GM18519 (cell line): ENCODE measurements at regions not wholly inside any gene's neighbourhood (a gene's known extent, or its start where the extent isn't known, plus 50 kb on each side); places are given as distances from the start of the nearest gene placed in this dataset.
"Not testable (repeated sequence)": the region's sequence is repeated elsewhere in the genome, so short reads cannot be mapped to it uniquely, and the experiment has no call there.

Source experiments
- ATAC-seq: cut with Tn5 transposase; IDR thresholded peaks from one replicate; pipeline ENCODE4 v1.9.1; 2021; ENCODE audit warnings: mild to moderate bottlenecking, moderate library complexity; ENCODE audit not compliant: unreplicated experiment, low FRiP score

DNA sequence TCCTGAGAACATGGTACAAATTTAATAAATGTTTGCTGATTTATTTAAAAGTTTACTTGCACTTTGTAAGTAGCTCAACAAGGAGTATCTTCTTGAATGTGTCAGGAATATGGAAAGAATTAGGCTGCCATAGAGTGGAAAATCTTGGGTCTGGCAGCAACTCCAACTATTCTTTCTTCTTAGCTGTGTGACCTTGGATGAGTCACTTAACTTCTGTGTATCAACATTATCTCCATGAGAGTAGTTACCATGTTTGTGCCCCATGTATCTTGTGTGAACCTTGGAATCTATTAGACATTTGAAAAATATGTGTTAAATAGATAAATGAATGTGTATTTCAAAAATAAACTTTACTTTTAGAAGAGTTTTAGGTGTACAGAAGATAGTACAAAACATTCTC lies 348.8 kb downstream of the GBA3 start:
- ATAC-seq: no peak

DNA sequence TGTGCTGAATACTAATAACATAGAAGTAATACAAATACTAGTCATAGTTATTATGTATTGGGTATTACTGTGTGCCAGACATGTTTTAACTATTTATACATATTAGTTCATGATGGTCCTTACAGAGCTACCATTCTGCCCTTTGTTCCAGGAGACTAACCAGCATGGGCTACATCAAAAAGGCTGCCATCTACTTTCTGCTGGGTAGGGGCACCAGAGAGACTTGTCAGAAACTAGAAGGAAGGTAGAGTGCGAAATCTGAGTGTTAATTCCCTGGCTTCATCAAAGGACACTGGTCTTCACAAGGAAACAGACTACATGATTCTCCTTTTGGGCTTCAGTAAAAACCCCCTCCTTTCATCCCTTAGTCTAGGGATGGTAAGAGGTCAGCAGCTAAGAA lies 347.8 kb downstream of the GBA3 start:
- ATAC-seq: no peak

DNA sequence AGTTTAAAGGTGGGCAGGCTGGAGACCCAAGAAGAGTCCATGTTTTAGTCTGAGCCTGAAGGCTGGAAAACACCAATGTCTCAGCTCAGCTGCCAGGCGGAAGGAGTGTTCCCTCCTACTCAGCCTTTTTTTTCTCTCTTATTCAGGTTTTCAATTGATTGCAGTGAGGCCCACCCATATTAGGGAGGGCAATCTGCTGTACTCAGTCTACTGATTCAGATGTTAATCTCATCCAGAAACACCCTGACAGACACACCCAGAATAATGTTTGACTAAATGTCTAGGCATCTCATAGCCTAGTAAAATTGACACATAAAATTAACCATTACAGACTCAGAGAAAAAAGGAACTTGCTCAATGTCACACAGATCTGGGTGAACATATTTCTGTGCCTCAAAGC lies 347.1 kb downstream of the GBA3 start:
- no peak for ATAC-seq

DNA sequence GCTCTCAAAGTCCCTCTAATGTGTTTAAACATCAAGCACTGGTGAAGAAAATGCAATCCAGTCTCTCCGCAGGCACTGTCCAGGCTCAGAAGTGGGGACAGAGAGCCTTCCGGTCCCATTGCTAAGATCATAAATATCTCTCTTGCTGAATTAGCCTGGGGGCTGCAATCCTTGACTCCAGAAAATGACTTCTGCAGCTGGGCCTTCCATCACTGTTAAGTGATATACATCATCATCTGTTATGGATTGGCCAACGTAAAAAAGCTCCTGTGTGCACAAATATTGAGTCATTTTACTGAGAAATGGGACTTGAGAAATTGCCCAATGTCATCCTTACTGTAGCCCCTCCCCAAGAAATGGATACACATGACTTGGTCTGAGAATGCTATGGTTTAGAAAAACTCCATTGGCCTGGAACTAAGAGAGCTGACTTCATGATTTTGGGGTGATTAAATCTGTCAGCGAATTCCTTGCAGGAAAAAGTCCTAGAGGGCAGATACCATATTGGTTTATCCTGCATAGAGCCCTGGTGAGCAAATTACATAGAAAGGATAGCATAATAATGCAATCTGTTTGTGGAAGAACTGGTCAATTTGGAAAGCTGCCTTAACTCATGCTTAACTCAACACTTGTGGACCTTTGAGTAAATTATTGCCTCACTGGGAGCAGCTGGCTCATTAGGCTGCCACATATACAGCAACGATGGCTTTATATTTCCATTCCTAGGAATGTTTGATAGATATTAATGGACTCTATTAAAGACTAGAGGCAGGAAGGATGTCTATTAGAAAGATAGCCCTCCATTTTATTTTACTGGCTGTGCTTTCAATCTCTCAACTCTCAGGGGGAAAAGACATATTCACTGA lies 346.1 kb downstream of the GBA3 start:
- no peak for ATAC-seq

DNA sequence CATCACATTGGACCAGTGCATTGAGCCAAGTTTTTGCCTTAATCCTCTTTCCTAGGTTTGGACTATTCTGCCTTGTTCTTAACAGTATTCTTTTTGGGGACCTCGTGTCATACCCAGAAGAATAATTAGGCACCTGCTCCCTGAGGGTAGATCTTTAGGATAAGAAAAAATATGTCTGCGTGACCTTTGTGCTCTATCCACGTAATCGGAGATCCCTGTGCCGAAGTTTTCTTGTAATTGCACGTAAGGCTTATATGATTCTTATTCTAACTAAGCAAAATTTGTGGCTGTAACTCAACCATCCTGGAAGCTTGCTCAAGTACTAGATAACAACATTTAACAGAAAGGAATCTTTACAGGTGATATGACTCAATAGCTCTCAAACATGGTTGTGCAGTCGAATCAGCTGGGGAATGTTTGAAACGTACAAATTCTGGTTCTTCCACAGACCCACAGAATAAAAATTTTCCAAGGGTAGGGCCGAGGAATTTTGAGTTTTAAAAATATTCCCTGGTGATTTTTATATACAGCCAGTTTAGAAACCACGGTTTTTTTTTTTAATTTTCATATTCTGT lies 344.3 kb downstream of the GBA3 start:
- no peak for ATAC-seq

DNA sequence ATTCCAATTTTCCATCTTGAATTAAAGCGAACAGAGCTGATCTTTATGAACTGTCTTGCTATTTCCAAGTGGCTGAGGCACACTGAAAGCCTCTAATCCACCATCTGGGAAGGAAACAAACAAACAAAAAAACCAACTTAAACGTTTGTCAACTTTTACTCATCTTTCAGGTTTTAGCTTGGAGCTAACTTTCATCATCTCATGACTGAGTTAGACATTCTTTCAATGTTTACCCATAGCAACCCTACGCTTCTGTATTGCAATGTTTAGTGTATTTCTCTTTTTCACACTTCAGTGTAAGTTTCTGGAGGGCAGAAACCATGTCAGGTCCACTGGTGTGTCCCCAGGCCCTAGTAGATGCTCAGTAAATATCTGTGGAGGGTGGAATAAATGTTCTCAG lies 343.8 kb downstream of the GBA3 start:
- no peak for ATAC-seq

DNA sequence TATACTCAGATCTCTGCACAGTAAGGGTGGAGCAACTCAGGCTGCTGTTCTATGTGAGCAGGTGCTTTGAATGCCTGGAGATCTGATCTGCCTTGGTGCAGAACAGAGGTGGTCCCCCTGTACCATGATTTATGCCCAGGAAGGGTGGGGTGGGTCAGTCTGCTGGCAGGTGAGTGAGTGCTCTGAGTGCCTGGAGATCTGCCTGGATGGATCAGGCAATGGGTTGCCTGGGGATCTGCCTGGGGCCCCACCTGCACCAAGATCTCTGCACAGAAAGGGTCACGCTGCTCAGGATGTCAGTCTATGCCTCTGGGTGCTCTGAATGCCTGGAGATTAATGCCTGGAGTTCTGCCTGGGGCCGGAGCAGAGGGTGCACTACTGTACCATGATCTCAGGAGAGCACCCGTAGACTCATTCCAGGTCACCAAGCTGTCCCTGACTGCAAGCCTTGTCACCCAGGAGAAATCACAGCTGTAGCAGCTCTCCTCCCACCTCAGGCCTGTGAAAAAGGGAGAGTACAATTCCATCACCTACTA lies 342.9 kb downstream of the GBA3 start:
- ATAC-seq: no peak

DNA sequence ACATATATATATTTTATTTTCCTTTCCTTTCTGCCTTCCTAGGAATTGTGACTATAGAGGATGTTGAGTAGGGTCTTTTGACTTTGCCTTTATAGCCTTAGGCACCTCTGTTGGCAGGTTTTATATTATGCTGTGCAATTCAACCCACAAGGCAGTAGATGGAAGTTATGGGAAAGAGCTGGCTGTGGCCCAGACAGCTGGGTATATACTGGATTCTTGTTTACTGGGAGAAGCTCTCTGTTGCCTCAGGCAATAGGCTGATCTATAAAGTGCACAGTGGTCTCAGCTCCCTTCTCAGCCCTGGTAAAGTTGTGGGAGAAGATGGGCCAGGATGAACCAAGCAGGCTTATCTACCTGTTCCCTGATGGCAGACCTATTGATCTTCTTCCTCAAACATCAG lies 342.0 kb downstream of the GBA3 start:
- no peak for ATAC-seq

DNA sequence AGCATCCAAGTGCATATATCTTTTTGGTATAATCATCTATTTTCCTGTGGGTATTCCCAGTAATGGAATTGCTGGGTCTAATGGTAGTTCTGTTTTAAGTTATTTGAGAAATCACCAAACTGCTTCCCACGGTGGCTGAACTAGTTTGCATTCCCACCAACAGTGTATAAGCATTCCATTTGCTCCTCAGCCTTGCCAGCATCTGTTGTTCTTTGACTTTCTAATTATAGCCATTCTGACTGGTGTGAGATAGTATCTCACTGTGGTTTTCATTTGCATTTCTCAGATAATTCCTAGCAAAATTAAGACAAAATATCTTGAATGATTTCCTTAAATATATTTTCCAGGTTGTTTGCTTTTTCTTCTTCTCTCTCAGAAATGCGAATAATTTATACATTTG lies 341.1 kb downstream of the GBA3 start:
- no peak for ATAC-seq

DNA sequence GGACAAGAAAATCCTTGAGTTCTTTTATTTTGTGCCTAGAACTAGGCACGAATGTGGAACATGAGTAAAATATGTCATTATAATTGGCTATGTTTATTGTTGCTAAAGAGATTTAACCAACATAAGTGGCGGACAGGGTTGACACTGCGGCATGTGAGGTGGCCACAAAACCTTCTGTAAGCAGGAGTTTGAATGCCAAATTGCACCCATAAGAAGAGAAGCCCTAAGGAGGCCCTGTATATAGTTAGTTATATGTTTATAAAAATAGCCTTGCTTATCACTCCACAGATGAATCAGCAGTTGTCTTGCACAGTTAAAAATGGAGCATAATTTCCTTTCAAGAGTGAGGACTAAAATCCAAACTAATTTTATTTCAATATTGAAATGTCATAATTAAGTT lies 336.1 kb downstream of the GBA3 start:
- no peak for ATAC-seq

DNA sequence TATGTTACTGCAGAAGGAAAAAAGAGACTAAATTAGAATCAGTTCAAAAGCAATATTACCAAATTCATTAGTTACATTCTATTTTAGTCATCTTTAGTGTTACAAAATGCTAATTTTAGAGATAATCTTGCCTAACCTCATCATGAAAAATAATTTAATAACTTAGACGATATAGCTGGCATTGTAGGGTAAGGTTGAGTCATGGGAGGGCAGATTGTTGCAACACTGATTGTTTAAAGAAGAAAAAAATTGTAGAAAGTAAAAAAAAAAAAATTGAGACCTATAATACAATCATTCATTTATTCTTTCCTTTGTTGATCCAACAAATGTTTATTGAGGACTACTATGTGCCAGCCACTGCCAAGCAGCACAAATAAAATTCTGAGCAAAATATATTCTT lies 330.9 kb downstream of the GBA3 start:
- ATAC-seq: no peak

DNA sequence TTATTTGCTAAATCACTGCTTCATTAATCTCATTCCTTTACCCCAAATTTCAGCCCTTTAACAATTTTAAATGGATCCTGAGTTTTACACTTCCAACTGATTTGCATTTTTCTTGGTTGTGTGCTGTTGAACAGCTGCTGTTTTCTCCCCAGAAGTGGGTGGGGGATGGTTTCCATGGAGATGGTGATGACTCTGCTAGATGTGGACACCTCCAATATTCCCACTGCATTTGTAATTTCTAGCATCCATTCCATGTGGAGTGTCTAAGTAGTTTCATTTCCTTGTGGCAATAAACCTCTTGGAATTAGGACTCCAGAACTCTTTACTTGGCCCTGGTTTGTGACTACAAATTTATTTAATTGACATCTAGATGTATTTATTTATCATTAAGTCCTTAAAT lies 330.4 kb downstream of the GBA3 start:
- no peak for ATAC-seq

DNA sequence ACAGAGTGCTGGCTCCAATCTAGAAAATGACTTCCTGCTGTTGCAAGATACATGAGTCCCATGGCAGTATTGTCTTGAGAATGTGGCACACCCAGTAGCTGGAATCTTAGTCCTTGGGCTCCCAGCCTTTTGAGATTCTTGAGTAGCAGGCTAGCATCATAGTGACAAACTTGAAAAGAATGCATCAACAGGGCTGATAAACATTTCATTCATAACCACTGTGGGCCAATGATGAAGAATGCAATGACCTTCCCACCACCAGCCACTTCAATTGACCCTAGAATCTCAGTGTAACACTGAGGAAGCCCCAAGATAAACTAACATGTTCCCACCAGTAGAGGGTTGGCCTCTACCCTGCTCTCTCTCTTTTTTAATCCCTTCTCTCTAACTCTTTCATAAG lies 329.3 kb downstream of the GBA3 start:
- ATAC-seq: no peak

DNA sequence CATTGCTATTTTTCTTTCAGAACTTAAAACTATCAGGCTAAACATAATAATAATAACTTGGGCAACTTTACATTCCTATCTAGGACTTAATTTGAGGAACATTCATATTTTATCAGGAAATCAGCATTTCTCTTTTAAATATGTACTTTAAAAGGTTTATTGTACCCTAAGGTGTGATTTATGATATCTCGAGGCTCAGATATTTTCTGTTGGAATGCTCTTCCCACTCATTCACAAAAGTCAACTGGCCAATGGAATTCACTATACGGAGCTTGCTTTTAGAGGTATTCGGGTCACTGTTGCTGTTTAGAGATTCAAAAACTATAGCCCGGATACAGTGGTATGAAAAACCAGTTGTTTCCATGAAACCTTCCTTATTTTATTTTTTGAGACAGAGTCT lies 328.3 kb downstream of the GBA3 start:
- no peak for ATAC-seq

DNA sequence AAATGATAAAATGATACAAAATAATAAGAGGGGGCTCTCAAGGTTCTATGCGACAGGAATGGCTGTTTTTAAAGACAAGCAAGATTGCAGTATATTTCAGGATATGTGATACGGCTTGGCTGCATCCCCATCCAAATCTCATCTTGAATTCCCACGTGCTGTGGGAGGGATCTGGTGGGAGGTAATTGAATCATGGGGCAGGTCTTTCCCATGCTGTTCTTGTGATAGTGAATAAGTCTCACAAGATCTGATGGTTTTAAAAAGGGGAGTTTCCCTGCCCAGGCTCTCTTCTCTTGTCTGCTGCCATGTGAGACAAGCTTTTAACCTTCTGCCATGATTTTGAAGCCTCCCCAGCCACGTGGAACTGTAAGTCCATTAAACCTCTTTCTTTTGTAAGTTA lies 327.7 kb downstream of the GBA3 start:
- not testable (repeated sequence) for ATAC-seq

DNA sequence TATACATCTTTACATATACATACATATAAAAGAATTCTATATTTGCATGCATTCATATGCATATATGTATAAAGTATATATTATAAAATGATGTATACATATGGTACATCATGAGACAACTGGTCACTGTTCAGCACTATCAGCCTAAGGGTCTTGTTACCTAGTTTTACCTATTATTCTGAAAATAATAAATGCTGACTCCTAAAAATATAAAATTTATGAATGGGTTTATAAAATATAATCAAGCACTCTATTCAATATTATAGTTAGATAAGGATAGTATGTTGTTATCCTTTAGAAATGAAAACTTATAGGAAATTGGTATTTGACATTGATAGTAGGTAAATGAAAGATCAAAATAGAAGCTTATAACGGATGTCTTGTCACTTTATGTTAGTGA lies 324.2 kb downstream of the GBA3 start:
- no peak for ATAC-seq

DNA sequence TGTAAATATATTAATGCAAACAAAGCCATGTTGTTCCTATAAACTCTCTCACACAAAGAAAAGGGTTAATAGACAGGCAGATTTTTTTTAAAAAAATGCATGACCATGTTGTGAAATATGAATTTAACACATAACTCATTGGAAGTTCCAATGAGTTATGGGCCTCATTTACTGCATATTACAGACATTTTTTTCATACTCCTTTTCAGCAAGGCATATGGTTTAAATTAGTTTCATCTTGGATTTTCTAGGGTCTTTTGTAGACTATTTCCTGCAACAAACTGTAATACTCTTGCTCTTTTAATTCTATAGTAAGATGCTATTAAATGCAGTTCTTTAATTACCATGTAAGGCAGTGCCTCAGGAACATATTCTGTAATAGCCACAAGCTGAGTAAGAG lies 323.1 kb downstream of the GBA3 start:
- ATAC-seq: no peak

DNA sequence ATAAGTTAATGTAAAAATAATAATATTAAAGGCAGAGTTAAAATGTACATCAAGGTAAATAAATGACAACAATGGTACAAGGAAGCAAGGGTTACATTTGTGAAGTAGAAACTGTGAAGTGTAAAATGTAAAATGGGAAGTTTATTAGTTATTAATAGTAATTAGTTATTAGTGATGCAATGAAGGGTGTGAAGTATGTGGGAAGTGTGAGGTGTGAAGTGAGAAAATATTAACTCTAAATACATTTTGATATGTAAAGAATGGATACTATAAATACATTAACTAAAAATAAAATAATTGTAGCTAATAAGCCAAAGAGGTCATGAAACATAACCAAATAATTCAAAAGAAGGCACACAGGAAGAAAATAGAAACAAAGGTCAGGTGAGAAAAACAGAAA lies 316.4 kb downstream of the GBA3 start:
- ATAC-seq: no peak

DNA sequence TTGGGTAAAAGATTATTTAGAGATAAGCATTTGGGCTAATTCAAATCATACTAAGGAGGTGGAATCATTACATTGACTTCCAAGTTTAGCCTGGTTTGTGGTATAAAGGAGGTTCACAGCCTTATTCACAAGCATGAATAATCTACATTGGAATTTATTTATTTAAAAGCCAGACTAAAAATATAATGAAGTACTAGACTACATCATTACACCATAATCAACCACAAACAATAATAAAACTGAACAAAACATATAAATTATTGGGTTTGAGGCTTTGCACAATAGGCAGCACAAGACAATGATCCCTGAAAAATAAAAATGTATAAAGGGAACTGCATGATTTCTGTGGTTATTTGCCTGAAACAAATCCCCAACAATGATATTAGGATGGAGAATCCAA lies 314.0 kb downstream of the GBA3 start:
- no peak for ATAC-seq

DNA sequence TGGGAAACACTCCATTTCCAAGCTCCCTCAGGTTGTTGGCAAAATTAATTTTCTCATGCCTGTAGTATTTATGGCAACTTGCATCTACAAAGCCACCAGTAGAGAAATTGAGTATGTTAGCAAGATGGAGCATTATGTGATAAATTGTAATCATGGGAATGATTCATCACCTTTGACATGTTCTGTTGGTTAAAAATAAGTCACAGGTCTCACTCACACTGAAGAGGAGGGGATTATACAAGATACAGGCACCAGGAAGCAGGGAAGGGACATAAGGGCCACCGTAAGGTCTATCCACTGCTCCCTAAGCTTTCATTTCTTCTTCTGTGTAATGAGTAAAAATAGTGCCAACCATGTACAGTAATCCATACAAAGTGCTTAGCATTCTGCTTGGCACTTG lies 313.0 kb downstream of the GBA3 start:
- no peak for ATAC-seq

DNA sequence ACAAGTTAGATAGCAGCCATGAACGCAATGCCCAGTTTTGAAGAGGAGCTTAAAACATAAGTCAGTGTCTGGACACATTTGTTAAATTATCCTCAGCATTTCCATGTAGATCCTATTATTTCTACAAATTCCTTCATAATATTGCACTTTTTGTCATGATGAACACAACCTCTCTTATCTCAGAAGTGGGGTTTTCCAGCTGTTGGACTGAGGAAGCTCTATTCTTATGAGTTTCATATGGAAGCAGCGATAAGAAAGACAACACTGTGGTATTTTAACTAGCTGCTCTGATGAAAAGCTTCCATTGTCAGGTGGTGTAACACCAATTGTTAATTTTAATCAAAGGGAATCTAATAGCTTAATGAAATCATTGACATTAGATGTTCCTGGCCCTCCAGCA lies 308.7 kb downstream of the GBA3 start:
- no peak for ATAC-seq

DNA sequence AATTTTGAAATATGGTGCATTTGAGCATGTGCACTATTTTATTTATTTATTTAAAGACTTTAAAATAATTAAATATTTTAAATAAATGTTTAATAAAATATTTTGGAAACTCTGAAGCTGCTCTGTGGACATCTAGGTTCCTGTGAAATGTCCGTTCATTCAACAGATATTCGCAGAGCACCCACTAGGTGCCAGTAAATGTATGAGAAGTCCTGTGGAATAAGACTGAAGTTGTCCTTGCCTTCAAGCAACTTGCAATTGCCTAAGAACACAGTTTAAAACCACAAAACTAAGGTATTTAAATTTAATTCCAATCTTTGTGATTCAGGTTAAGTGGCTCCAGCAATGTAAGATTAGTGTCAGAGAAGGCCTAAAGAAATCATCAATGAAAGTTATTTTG lies 306.7 kb downstream of the GBA3 start:
- ATAC-seq: no peak
